GM19397 (cell line): ENCODE measurements at regions not wholly inside any gene's neighbourhood (a gene's known extent, or its start where the extent isn't known, plus 50 kb on each side); places are given as distances from the start of the nearest gene placed in this dataset.
"Not testable (repeated sequence)": the region's sequence is repeated elsewhere in the genome, so short reads cannot be mapped to it uniquely, and the experiment has no call there.

Experiments used
- ATAC-seq: cut with Tn5 transposase; IDR thresholded peaks from one replicate; pipeline ENCODE4 v1.9.1; 2021; ENCODE audit warnings: mild to moderate bottlenecking, moderate library complexity; ENCODE audit not compliant: unreplicated experiment

DNA sequence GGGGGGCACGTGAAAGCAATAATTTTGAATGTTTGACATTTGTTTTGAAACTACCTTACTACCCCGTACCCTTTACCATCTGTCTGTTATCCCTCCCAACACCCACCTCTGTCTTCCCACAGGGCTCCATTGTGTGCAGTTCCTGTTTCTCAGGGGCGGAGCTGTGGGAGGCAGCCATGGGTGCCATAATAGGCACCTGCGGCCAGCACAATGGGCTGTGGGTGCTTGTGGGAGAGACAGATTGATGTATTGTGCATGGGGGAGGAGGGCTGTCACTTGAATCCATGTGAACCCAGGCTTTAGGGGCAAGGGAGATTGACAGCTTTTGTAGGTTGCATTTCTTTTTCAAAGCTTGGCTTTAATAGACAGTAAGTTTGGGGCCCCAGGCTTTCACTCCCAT is 122.6 kb upstream of the CXorf66 start:
- no peak for ATAC-seq

DNA sequence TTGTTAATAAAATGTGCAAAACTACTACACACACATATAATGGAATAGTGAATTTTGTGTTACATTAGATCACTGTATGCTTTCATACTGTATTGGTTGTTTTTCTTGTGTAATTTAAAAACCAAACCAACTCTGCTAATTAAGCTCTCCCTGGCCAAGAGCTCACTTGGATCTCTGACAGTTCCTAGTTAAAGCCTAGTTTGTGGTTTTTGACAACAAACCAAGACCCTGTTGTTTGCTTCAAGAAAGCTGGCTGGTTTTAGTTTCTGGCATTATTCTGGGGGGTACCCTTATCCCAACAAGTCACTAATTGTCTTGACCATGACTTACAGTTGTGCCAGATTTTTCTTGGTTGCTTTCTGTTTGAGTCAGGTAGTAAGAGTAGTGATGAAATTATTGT is 121.4 kb upstream of the CXorf66 start:
- ATAC-seq, result no peak

DNA sequence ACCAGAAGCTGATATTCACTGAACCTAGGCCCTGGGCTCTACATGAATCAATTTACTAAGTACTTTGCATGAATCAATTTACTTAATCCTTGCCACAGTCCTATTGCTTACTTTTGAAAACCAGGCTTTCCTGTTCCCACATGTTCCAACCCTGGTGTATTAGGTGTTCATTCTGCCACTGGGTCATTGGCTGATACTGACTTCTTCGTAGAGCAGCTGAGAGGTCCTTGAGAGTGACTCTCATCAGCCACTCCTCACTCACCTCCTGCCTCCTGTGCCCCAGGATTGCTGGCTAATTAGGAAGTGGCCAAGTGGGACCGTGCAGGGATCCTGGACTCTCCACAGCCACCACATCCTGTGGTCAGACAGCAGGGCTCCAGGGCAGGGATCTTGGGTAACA is 109.5 kb upstream of the CXorf66 start:
- ATAC-seq, result not testable (repeated sequence)

DNA sequence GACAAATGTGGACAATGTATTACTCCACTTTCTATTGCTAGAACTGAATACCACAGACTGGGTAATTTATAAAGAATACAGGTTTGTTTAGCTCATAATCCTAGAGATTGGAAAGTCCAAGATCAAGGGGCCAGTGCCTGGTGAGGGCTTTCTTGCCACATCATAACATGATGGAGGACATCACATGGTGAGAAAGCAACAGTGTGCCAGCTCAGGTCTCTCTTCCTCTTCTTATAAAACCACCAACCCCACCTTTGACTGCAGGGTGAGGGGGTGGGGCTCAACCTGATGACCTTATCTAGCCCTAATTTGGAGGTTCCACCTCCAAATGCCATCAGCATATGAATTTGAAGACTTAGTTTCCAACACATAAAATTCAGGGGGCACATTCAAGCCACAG is 105.7 kb upstream of the CXorf66 start:
- ATAC-seq, result no peak

DNA sequence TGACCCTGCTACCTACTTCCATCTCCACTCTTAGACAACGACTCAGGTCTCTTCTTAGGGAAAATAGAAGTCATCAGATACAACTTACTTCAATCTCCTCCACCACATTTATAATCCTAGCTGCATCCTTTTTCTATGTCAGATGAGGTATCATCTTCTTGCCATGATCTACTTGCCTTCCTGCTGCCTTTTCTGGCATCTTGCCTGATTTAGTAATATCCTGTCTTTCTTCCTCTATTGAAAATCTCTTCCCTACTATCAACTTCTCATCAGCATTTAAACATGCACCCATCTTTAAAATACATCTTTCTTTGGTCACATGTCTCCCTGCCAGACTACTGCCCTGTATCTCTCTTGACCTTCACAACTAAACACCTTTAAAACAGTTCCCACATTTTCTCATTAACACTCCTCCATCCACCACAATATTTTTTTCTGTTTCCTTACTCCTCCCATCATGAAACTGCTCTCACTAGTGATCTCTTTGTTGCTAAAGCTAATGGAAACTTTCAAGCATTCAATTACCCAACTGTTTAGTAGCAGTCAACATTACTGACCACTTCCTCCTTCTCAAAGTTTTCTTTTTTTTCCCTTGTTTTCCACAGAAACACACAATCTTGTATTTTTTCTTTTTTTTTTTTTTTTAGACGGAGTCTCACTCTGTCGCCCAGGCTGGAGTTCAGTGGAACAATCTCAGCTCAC is 100.8 kb upstream of the CXorf66 start:
- no peak for ATAC-seq

DNA sequence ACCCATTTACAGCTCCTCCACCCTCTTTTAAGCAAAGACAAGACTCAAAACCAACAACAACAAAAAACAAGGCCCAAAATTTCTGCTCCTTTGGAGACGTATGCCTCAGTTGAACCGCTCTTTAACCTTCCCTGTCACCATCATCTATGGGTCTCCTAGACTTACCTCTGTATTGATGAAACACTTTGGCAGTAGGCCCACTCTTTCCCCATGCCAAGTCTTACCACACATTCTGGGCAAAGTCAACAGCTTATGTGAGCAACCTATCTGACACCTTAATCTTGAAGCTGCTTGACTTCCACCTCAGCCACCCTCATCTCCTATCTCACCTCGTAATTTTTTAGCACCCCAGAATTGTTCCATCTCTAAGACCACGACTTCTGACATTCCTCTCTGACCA is 99.7 kb upstream of the CXorf66 start:
- ATAC-seq, result no peak

DNA sequence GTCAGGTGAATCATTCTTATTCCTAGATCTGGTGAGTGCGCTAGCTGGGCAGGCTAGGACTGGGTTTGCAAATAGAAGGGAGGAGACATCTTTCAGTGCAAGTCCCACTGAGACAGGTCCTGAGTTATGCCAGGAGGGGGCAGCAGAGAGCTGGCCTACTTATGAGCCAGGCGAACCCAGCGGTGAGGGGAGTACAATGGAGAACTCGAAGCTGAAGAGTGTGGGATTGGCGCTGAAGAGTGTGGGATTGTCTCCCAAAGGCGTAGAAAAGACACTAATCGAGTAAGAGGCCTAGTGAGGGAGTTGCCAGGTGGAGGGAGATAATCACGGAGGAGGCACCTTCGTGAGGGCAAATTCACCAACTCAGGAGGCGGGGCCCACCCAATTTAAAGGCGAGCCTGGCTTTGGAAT is 91.7 kb upstream of the CXorf66 start:
- peak; percentile 93 for ATAC-seq

DNA sequence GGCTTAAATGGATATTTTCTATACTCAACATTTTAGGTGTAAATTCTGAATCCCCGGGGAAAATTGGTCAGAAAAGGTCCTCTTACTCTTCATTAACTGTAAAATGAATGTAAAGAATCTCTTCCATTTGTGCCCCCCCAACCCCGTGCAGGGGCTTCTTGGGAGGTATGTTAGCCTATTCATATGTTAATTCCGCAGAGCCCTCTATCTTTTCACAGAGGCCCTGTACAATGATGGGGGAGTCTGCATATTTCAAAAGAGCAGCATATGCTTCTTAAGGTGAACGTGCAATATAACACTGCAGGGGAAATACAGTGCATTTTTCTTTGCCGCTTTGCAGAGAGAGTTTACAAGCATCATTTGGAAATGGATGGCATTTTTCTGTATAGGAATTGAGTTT is 88.5 kb upstream of the CXorf66 start:
- ATAC-seq, result no peak

DNA sequence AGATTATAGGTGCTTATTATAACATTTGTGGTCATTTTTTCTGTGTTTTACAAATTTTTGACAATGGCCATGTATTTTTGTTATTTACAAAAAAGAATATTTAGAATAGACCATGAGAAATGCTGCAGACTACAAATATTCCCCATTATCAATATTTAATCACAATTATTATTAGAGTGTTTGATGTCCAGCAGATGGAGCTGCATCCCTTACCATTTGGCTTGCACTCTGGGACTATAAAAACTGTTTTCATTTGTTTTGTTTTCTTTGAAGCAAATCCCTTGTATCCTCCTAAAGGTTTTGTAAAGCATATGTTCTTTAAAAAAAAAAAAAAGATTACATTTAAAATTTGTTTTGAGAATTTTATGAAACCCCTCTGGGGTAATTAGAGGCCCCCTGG is 85.6 kb upstream of the CXorf66 start:
- no peak for ATAC-seq

DNA sequence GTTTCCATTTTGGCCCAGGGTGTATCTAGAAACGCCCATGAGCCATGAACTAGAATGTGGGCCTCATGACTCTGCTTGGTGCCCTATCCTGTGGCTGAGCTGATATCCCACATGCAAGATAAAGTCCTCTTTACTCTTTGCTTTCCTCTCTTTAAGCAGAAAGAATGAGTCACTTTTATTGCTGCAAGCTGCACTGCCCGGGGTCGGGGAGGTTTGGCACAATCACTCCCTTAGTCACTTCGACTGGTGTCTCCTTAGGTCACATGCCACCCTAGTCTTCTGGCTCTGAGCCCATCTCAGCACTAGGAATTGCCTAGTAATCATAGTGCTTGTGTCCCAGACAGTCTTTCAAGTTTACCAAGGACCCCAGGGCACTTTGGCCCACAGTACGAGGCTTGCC is 75.1 kb upstream of the CXorf66 start:
- no peak for ATAC-seq

DNA sequence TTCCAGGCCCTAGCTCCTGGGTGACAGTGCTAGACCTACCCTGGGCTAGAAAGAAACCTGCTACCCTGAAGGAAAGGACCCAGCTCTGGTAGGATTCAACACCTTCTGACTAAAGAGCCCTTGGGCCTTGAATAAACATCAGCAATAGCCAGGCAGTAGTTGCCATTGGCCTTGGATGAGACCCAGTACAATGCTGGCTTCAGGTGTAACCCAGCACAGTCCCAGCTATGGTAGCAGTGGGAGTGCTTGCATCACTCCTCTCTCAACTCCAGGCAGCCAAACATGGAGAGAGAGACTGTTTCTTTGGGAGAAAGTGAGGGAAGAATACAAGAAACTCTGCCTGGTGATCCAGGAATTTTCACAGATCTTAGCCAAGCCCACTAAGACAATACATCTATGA is 73.5 kb upstream of the CXorf66 start:
- ATAC-seq, result no peak

DNA sequence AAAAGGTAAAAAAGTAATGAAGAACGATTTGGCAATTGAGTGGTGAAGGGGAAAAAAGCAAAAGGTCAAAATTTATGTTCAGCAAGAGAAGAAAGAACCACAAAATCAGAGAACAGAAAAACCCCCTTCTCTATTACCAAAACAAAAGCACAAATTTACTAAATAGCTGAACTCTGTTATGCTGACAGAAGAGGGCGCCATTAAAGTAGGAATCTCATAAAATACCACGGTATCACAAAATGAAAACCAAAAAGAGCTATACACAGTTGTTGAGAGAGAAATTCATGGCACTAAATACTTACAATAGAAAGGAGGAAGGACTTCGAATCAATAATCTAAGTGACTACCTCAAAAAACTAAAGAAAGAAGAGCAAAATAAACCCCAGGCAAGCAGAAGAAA is 69.6 kb upstream of the CXorf66 start:
- ATAC-seq, result no peak

DNA sequence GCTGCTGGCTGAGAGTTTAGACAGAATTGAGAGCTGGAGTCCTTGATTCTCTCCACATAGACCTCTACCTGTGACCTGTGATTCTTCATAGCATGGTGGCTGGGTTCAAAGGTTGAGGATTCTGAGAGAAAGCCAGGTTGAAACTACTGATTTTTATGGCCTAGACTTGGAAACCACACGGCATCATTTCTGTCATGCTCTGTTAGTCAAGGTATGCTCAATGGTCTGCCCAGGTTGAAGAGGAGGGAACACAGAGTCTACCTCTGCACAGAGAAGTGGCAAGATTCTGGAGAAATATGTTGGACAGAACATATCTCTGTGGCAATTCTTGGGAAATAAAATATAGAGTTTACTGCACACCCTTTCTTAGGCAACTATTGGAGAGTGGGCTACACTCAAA is 57.2 kb upstream of the CXorf66 start:
- no peak for ATAC-seq

DNA sequence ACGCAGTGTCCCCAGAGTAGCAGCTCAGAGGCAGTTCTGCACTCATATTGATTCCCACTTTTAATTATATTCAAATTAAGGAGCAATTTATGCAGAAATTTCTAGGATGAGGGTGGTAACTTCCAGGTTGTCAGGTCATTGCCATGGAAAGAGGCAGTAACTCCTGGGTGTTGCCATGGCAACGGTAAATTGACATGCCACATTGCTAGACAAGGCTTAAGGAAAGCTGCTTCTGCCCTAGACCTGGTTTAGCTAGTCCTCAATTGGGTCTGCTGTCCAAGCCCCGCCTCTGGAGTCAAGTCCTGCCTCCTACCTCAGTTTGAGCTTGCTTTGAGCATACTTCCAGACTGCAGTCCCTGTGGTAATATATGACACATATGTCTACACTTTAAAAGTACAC is 53.8 kb upstream of the CXorf66 start:
- not testable (repeated sequence) for ATAC-seq
